VCaP (cell line): ENCODE measurements at regions not wholly inside any gene's neighbourhood (a gene's known extent, or its start where the extent isn't known, plus 50 kb on each side); places are given as distances from the start of the nearest gene placed in this dataset.

Source experiments
- H3K27ac ChIP-seq: fragments of 450-650 bp; 2 replicates; pipeline ENCODE4 v1.5.1; 2017
- TF ChIP-seq, protein P1 (sequence below): fragments of 450-650 bp; conservative IDR thresholded peaks from 2 replicates; pipeline ENCODE4 v1.5.1; 2017; ENCODE audit warnings: mild to moderate bottlenecking, moderate library complexity

DNA sequence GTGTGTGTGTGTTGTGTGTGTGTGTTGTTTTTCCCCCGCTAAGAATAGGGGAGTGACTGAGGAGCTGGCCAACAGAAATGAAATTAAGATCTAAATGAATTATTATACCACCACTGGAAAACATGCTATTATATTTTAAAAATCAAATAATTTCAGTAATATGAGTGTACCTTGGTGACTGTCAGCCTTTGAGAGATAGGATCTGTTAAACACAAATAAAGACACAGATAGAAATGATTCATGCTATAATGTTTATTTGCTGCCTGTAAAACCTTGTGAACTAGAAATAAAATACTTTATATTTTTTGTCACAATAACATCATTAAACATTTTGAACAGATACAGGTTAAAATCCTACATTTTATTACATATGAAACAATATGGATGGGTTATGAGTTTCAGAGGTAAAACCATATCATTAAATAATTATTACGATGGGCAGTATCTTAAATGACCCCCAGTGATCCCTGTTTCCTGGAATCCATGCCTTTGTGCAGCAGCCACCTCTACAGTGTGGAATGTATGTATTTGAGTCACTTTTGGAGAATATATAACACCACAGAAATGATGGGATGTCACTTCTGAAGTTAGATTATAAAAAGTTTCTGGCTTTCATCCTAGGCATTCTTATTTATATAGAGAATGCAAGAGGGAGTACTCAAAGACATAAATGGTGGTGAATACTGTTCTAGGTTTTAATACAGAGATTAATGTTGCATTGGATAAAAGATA lies 617.2 kb downstream of the CDH18 start:
- TF ChIP-seq, protein P1, sequence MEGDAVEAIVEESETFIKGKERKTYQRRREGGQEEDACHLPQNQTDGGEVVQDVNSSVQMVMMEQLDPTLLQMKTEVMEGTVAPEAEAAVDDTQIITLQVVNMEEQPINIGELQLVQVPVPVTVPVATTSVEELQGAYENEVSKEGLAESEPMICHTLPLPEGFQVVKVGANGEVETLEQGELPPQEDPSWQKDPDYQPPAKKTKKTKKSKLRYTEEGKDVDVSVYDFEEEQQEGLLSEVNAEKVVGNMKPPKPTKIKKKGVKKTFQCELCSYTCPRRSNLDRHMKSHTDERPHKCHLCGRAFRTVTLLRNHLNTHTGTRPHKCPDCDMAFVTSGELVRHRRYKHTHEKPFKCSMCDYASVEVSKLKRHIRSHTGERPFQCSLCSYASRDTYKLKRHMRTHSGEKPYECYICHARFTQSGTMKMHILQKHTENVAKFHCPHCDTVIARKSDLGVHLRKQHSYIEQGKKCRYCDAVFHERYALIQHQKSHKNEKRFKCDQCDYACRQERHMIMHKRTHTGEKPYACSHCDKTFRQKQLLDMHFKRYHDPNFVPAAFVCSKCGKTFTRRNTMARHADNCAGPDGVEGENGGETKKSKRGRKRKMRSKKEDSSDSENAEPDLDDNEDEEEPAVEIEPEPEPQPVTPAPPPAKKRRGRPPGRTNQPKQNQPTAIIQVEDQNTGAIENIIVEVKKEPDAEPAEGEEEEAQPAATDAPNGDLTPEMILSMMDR, result no peak

DNA sequence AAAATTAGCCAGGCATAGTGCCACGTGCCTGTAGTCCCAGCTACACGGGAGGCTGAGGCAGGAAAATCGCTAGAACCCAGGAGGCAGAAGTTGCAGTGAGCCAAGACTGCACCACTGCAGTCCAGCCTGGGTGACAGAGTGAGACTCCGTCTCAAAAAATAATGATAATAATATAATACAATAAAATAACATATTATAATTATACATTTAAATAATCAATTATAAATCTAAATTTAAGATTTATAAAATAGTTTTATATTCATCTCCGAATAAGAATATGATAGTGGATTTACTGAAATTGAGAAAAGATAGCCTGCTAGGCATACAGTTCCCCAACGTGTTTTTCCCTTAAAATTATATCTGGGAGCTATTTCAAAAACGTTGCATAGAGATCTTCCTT lies 599.6 kb downstream of the CDH18 start:
- TF ChIP-seq, protein P1, result no peak
- H3K27ac ChIP-seq, result no peak overlapping the region

More for the DNA sequence above, 617.2 kb downstream of the CDH18 start:
- H3K27ac ChIP-seq, result no peak overlapping the region

GRCh38 chr5:19401032-19401431 lies 587.0 kb downstream of the CDH18 start:
- TF ChIP-seq, protein P1, result no peak
- no peak overlapping the region for H3K27ac ChIP-seq

GRCh38 chr5:19406576-19407365 lies 581.2 kb downstream of the CDH18 start:
- TF ChIP-seq, protein P1, result no peak
- no peak overlapping the region for H3K27ac ChIP-seq

DNA sequence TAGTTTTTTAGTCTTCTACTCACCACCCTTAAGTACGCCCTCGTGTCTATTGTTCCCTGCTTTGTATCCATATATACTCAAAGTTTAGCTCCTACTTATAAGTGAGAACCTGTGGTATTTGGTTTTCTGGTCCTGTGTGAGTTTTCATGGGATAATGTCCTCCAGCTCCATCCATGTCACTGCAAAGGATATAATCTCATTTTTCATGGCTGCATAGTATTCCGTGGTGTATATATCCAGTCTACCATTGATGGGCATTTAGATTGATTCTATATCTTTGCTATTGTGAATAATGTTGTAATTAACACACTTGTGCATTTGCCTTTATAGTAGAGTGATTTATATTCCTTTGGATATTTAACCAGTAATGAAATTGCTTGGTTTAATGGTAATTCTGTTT lies 579.9 kb downstream of the CDH18 start:
- TF ChIP-seq, protein P1, result no peak

GRCh38 chr5:19411936-19412335 lies 576.1 kb downstream of the CDH18 start:
- no peak overlapping the region for H3K27ac ChIP-seq
- TF ChIP-seq, protein P1, result no peak

More for the DNA sequence above, 579.9 kb downstream of the CDH18 start:
- H3K27ac ChIP-seq, result no peak overlapping the region
